SK-N-SH treated with all-trans-retinoic acid at 6 μM for 48 hours (cell line): ENCODE measurements at regions not wholly inside any gene's neighbourhood (a gene's known extent, or its start where the extent isn't known, plus 50 kb on each side); places are given as distances from the start of the nearest gene placed in this dataset.

Source experiments
- ARNTL ChIP-seq: fragments of 450-650 bp; formaldehyde crosslinking; IDR thresholded peaks from 2 replicates; pipeline ENCODE4 v1.5.0; 2020; ENCODE audit warnings: low read depth, mild to moderate bottlenecking, moderate library complexity, borderline replicate concordance
- CREB5 ChIP-seq: fragments of 250-450 bp; sonication (Bioruptor Pico); IDR thresholded peaks from 2 replicates; pipeline ENCODE4 v1.5.1; 2020; ENCODE audit warnings: low read depth, mild to moderate bottlenecking, moderate library complexity
- CSRNP3 ChIP-seq: fragments of 250-450 bp; sonication (Bioruptor Pico); IDR thresholded peaks from 2 replicates; pipeline ENCODE4 v1.5.1; 2021; ENCODE audit warnings: mild to moderate bottlenecking, moderate library complexity
- ESRRG ChIP-seq: fragments of 250-450 bp; sonication (Bioruptor Pico); IDR thresholded peaks from 2 replicates; pipeline ENCODE4 v1.6.1; 2021; ENCODE audit warnings: mild to moderate bottlenecking
- GLIS3 ChIP-seq: fragments of 250-450 bp; sonication (Bioruptor Pico); IDR thresholded peaks from 2 replicates; pipeline ENCODE4 v1.5.0; 2020; ENCODE audit warnings: mild to moderate bottlenecking, moderate library complexity
- OSR1 ChIP-seq: fragments of 250-450 bp; sonication (Bioruptor Pico); IDR thresholded peaks from 2 replicates; pipeline ENCODE4 v1.8.0; 2022; ENCODE audit warnings: moderate library complexity, mild to moderate bottlenecking, inconsistent platforms
- PATZ1 ChIP-seq: fragments of 250-450 bp; sonication (Bioruptor Pico); IDR thresholded peaks from 2 replicates; pipeline ENCODE4 v1.8.0; 2020; ENCODE audit warnings: mild to moderate bottlenecking, moderate library complexity, borderline replicate concordance
- PPARA ChIP-seq: fragments of 250-450 bp; sonication (Bioruptor Pico); IDR thresholded peaks from 2 replicates; pipeline ENCODE4 v1.5.0; 2020; ENCODE audit warnings: mild to moderate bottlenecking, borderline replicate concordance
- RARB ChIP-seq: fragments of 250-450 bp; sonication (Bioruptor Pico); IDR thresholded peaks from 2 replicates; pipeline ENCODE4 v1.8.0; 2021; ENCODE audit warnings: mild to moderate bottlenecking, moderate library complexity
- SNAI2 ChIP-seq: fragments of 250-450 bp; sonication (Bioruptor Pico); IDR thresholded peaks from 2 replicates; pipeline ENCODE4 v1.5.0; 2020; ENCODE audit warnings: mild to moderate bottlenecking, moderate library complexity
- ZC3H10 ChIP-seq: fragments of 250-450 bp; sonication (Bioruptor Pico); IDR thresholded peaks from 2 replicates; pipeline ENCODE4 v1.5.1; 2021; ENCODE audit warnings: mild to moderate bottlenecking, moderate library complexity
- ZFP3 ChIP-seq: fragments of 250-450 bp; sonication (Bioruptor Pico); IDR thresholded peaks from 2 replicates; pipeline ENCODE4 v1.5.0; 2020; ENCODE audit warnings: mild to moderate bottlenecking, moderate library complexity
- ZFP30 ChIP-seq: fragments of 450-650 bp; formaldehyde crosslinking; IDR thresholded peaks from 2 replicates; pipeline ENCODE4 v1.5.0; 2022; ENCODE audit warnings: mild to moderate bottlenecking, moderate library complexity
- TF ChIP-seq, protein P1 (sequence below): fragments of 250-450 bp; sonication (Bioruptor Pico); IDR thresholded peaks from 2 replicates; pipeline ENCODE4 v1.8.0; 2021; ENCODE audit warnings: low read depth, mild to moderate bottlenecking, moderate library complexity, borderline replicate concordance

DNA sequence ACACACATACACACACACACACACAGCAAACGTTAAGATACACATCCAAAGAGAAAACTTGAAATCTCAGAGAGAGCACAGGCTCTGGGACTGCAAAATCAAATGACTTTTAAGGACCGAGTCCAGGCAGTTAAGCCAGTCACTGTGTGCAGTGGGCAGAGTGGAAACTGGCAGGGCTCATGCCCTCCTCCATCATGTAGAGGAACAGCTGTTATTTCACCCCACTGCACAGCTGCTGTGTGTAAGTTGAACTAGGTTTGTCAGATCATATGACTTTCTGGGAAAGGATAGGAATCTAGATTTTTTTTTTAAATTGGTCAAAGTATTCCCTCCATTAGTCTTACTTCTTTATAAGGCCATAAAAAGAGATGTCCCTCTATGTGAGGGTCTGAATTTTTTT, 1002.1 kb downstream of the UQCRFS1 start:
- TF ChIP-seq GLIS3 (CRISPR knock-in tag) = no peak
- no peak for TF ChIP-seq ESRRG
- TF ChIP-seq CSRNP3 = no peak
- TF ChIP-seq PATZ1 (CRISPR knock-in tag) = no peak
- no peak for TF ChIP-seq PPARA (CRISPR knock-in tag)
- no peak for TF ChIP-seq ARNTL (CRISPR knock-in tag)
- no peak for TF ChIP-seq SNAI2
- TF ChIP-seq, protein P1, sequence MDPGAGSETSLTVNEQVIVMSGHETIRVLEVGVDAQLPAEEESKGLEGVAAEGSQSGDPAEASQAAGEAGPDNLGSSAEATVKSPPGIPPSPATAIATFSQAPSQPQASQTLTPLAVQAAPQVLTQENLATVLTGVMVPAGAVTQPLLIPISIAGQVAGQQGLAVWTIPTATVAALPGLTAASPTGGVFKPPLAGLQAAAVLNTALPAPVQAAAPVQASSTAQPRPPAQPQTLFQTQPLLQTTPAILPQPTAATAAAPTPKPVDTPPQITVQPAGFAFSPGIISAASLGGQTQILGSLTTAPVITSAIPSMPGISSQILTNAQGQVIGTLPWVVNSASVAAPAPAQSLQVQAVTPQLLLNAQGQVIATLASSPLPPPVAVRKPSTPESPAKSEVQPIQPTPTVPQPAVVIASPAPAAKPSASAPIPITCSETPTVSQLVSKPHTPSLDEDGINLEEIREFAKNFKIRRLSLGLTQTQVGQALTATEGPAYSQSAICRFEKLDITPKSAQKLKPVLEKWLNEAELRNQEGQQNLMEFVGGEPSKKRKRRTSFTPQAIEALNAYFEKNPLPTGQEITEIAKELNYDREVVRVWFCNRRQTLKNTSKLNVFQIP = no peak
- TF ChIP-seq ZFP3 (CRISPR knock-in tag) = no peak
- no peak for TF ChIP-seq OSR1 (CRISPR knock-in tag)
- TF ChIP-seq ZFP30 (CRISPR knock-in tag) = no peak
- no peak for TF ChIP-seq RARB (CRISPR knock-in tag)
- no peak for TF ChIP-seq CREB5 (CRISPR knock-in tag)
- TF ChIP-seq ZC3H10 (CRISPR knock-in tag) = no peak
